HG02852 (cell line): ENCODE measurements at regions not wholly inside any gene's neighbourhood (a gene's known extent, or its start where the extent isn't known, plus 50 kb on each side); places are given as distances from the start of the nearest gene placed in this dataset.

Experiments
- ATAC-seq: cut with Tn5 transposase; IDR thresholded peaks from one replicate; pipeline ENCODE4 v1.9.1; 2021; ENCODE audit warnings: mild to moderate bottlenecking, moderate library complexity; ENCODE audit not compliant: unreplicated experiment

GRCh38 chr12:65622056-65622455 lies 202.2 kb upstream of the HMGA2 start:
- no peak for ATAC-seq

DNA sequence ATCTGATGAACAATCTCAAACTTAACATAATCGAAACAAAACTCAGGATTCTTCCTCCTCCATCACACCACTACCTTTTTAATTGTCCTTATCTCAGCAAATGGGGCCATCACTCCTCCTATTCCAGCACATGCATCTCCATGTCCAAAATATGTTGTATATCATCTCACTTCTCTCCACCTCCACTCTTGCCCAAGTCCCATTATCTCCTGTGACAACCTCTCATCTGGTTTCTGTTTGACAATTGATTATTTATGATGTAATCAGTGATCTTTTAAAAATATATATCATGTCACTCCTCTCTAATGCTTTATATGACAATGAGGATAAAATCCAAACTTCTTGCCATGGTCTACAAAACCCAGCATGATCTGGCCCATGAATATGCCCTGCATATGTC lies 200.8 kb upstream of the HMGA2 start:
- no peak for ATAC-seq

- no peak for ATAC-seq
Measured at GRCh38 chr12:65624554-65625086, 199.7 kb upstream of the HMGA2 start.

GRCh38 chr12:65628061-65628460 lies 196.2 kb upstream of the HMGA2 start:
- ATAC-seq: no peak

DNA sequence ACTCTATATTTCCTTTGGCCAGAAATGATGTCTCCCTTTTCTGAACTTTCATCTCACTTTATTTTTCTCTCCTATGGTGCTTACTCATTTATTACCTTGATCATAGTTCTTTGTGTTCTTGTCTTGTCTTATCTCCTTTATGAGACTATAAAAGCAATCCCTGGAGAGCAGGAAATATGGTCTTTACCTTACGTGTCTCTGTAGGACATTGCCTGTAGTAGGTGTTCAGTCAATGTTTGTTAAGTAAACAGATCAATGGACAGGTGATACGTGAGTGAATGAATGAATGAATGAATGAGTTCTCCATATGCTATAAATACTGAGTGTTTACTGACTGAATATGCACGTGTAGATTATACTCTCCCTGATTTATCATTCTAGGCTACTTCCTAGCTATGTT lies 193.7 kb upstream of the HMGA2 start:
- no peak for ATAC-seq

DNA sequence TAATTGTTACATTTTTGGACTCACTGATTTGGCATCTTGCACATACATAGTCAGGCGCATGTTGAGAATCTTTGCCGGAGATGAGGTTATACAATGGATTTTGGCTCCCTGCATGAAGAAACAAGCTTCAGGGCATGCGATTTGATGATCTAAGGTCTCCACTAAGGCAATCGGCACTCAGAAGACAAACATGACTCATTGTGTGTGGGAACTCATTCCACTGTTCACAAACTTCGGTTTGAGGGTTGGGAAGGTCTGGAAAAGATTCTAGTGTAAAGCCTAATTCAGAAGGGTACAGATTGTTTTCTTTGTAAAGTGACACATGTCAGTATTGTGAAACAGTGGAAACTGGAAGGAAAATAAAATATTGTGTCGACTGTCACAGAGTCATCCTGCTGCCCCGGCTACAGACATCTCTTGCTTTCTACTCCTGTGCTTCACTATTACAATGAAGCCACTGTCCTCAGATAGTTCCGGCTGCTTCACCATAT lies 192.6 kb upstream of the HMGA2 start:
- no peak for ATAC-seq

GRCh38 chr12:65632131-65632855 lies 192.0 kb upstream of the HMGA2 start:
- no peak for ATAC-seq

- ATAC-seq: no peak
Measured at GRCh38 chr12:65634061-65634460, 190.2 kb upstream of the HMGA2 start.

DNA sequence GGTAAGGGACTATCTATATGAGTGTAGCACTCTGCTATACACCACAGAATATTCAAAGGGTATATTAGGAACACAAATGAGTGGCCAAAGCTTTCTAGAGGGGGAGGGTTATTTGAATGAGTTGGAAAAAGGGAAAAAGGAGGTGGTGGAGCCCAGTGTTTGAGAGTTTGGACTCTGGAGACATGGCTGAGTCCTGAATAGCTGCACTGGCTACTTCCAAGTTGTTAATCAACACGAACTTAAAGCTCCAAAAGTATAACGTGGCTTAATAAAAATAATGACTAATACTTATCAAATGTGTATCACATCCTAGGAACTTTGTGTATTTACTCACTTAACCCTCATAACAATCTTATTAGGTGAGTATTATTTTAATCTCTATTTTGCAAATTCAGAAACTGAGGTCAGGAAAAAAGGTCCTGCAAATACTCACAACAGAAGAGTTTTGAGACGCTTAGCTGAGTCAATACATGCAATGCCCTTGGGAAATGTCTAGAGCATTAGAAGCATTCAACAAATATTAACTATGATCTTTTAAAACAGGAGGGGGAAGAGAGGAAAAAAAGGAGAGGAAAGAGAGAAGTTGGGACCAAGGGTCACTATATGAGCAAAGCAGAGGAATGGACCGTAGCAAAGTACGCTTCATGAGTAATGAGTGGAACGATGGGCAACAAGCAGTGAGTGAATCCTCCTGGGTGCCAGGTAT lies 189.5 kb upstream of the HMGA2 start:
- ATAC-seq: no peak

DNA sequence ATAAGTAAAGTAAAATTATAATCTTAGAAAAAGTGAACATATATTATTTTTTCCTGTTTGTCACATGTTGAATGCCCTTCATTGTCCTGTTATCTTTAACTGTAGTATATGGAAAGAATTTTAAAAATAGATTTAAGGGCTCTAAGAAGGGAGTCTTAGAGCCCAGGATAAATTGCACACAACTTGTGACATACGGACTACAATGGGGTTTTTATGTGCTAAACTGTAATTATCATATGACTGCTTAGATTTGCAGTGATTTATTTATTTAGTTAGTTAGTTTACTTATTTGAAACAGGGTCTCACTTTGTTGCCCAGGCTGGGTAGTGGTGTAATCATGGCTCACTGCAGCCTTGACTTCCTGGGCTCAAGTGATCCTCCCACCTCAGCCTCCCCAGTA lies 187.8 kb upstream of the HMGA2 start:
- ATAC-seq: no peak

- ATAC-seq: no peak
Measured at GRCh38 chr12:65637150-65637549, 187.1 kb upstream of the HMGA2 start.

DNA sequence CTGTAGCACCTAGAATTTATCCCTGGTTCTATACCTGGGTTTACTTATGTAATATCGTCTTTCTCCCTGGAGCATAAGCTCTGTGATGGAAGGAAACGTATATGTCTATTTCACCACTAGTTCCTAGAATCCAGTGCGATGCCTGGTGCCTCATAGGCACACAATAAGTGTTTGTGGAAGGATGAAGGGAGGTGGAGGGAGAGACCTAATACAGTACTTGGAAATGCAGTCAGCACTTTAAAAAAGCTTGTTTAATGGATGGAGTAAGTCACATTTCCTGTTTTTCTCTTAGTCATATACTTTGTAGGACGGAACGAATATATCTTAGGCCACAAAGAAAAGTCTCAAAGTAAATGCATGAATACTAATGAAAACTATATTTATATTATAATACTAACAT lies 186.5 kb upstream of the HMGA2 start:
- no peak for ATAC-seq

GRCh38 chr12:65638324-65638723 lies 186.0 kb upstream of the HMGA2 start:
- no peak for ATAC-seq

GRCh38 chr12:65640489-65640901 lies 183.8 kb upstream of the HMGA2 start:
- no peak for ATAC-seq

DNA sequence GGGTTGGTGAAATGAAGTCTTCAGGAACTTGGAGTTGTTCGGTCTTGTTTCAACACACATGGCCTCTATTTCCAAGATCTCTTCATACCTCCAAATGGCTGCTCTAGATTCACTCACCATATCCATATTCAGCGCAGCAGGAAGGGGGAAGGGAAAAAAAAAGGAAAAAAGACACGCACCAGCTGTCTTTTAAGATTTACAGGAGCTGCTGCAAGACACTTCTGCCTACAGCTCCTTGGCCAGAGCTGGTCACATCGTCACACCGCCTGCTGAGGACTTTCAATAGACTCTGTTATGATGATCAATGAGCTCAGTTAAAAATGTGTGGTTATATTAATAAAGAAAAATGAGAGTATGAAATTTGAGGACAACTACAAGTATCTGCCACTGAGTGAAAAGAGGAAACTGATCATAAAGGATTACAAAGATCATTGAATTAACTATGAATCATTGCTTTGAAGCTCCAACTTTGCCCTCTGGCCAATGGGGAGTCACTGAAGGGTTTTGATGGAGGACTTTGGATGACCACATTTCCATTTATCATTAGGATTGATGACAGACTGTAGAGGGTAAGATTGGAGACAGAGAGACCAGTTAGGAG lies 182.1 kb upstream of the HMGA2 start:
- ATAC-seq: no peak

DNA sequence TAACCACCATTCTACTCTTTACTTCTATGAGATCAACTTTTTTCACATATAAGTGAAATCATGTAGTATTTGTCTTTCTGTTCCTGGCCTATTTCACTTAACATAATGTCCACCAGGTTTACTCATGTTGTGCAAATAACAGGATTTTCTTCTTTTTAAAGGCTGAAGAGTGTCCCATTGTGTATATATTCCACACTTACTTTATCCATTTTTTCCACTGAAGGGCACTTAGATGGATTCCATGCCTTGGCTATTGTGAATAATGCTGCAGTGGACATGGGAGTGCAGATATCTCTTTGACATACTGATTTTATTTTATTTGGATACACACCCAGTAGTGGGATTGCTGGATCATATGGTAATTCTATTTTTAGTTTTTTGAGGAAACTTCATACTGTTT lies 181.1 kb upstream of the HMGA2 start:
- no peak for ATAC-seq

DNA sequence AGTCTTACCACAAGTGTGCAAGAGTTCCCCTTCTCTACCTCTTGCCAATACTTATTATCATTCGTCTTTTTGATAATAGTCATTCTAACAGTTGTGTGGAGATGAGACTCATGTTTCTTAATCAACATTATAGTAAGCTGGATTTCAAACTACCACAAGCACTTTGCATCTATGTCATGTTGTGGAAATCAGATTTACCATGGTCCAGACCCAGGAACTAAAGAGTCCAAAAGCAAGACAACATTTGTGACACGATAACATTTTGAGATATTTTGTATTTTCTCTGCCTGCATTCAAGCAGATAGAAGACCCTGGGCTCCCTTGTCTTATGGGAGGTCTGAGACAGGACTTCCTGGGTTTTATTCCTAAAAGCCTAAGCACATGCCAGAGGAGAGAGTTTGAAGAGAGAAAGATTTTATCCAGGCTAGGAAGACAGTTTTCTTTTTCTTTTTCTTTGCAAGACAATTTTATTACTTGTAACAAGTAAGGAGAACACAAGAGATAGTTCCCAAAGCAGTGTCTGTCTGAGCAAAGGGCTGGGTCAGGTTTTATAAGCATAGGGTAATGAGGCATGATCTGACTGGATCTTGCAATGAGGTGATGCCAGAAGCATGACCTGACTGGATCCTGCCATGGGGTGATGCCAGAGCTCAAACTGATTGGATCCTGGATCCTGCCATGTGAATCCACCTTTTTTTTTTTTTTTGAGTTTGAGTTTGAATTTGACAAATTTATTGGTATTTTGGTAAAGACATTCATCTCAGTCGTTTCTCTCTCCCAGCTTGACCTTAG lies 180.5 kb upstream of the HMGA2 start:
- no peak for ATAC-seq

DNA sequence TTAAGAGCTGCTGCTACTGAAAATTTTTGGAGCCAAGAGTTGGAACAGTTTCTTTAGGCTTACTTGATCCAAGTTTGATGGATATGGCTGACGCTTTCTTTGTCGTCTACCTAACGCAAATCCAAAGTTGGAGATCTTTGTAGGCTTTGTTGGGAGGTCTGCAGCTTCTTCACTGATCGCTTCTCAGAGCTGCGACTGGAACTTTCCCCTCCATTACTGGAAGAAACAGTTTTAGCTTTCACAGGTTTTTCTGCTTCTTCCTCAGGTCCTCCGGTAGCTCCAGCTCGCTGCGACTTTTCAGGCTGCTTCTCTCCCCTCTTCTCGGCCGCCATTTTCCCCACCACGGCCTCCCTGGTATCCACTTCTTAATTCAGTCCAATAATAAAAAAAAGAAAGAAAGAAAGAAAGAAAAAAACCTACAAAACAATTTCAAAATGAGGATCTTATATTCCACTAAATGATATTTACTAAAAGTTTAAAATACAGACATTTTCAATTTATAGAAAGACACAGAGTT lies 178.1 kb upstream of the HMGA2 start:
- ATAC-seq: no peak

- ATAC-seq: no peak
Measured at GRCh38 chr12:65647074-65647473, 177.2 kb upstream of the HMGA2 start.

DNA sequence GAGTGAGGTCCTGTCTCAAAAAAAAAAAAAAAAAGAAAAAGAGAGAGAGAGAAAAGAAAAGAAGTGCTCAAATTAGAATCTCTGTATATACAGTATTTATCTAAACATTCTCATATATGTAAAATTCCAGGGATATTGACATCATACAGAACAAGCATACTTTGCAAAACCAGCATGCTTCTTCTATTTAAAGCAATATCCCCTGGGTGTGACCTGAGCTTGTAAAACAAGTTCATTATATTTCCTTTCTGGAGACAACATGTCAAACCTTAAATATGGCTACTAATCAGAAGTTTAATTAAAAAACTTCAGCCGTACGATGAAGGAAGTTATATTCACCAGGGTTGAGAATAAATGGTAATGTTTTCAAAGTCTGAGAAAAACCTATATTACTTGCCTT lies 175.8 kb upstream of the HMGA2 start:
- no peak for ATAC-seq

- ATAC-seq: no peak
Measured at GRCh38 chr12:65649126-65649525, 175.2 kb upstream of the HMGA2 start.
